LNCaP clone FGC (cell line): ENCODE measurements at regions not wholly inside any gene's neighbourhood (a gene's known extent, or its start where the extent isn't known, plus 50 kb on each side); places are given as distances from the start of the nearest gene placed in this dataset.

Experiments
- DNase-seq: peaks from one replicate; pipeline ENCODE4 v3.0.0-alpha.2; 2011; ENCODE audit warnings: low read depth
- H3K4me3 ChIP-seq: 2 replicates; pipeline ENCODE4 v1.5.1; 2011; ENCODE audit warnings: mild to moderate bottlenecking, low read depth, low read length, control low read depth
- TF ChIP-seq, protein P1 (sequence below): IDR thresholded peaks from 2 replicates; pipeline ENCODE4 v1.5.1; 2012; ENCODE audit warnings: mild to moderate bottlenecking; ENCODE audit not compliant: control insufficient read depth, insufficient read depth; ENCODE audit errors: extremely low read depth

DNA sequence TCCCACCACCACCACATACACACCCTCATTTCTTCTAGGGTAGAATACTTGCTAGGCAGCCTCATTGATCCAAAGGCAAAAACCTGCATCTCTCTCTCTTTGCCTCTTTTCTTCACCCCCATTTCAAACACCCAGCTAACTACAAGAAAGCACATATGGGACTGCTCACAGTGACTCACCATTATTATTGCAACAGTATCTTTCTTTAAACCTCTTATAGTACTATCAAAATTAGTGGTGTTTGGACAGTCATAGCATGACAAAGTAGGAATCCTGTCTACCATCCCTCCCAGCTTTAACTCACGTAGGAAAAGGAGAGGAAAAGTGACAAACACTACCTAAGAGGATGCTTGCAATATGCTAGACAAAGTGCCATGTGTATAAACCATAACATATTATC is 422.5 kb upstream of the CRIM1 start:
- TF ChIP-seq, protein P1, sequence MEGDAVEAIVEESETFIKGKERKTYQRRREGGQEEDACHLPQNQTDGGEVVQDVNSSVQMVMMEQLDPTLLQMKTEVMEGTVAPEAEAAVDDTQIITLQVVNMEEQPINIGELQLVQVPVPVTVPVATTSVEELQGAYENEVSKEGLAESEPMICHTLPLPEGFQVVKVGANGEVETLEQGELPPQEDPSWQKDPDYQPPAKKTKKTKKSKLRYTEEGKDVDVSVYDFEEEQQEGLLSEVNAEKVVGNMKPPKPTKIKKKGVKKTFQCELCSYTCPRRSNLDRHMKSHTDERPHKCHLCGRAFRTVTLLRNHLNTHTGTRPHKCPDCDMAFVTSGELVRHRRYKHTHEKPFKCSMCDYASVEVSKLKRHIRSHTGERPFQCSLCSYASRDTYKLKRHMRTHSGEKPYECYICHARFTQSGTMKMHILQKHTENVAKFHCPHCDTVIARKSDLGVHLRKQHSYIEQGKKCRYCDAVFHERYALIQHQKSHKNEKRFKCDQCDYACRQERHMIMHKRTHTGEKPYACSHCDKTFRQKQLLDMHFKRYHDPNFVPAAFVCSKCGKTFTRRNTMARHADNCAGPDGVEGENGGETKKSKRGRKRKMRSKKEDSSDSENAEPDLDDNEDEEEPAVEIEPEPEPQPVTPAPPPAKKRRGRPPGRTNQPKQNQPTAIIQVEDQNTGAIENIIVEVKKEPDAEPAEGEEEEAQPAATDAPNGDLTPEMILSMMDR: no peak
- no peak for DNase-seq
- no peak overlapping the region for H3K4me3 ChIP-seq

DNA sequence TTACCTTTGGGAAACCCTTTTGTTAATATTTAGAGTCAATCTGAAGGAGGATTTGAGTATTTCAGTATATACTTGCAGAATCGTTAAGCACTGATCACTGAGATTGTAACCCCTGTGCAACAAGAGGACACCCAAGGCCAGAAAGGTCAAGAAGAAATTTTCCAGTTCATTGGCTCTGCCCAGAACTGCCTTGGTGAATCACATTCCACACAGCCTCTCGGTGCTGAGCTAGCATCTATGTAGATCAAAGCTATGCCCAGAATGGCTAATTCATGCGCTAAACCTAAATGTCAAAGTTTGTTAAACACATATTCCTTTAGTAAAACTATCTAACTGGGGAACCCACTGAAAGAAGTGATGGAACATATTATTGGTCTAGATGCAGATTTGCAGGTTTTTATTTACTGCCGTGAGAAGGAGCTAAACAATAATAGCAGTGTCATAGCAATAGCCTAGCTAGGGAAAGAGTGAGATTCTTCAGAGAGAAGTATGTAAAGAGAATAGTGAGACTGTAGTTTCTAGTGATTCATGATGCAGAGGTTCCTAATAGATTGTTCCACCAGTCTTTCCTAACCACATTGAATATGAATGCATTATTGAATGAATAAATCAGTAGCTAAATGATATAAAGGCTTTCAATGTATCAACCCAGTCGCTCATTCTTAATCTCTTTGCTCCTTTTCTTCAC is 423.2 kb upstream of the CRIM1 start:
- TF ChIP-seq, protein P1: no peak
- no peak for DNase-seq
- H3K4me3 ChIP-seq: no peak overlapping the region

DNA sequence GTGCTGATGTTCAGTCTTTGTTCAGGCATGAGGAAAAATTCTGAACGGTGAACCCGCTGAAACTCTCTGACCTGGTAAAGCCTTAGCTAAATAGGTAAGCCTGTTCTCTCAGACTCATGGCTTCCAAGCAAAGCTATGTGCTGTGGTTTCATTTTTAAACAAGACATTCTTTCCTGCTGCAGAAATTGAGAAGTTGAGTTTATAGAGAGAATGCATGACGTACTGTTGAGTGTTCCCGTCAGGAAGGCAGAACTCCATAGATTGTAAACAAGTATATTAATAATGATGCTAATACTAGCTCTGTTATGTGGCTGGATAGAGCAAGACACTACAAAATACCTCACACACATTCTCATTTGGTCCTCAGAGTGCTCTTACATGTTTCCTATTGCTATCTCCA is 424.0 kb upstream of the CRIM1 start:
- TF ChIP-seq, protein P1: no peak
- no peak overlapping the region for H3K4me3 ChIP-seq
- DNase-seq: no peak

DNA sequence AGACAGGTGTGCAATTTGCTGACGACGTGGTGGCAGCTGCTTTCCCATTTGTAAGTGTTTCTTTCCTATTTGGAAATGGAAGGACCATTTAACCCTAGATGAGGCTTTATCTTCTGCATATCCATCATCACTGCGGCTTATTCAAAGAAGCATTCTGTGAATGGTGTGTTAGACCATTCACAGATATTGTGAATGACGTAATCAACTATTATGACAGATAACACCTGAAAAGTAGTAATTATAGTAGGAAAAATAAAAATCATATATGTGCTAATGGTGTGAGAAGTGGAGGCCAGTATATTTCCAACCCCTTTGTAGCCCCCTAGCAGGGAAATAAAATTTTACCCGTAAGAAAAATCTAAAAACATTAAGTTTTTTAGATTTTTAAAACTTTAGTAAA is 424.5 kb upstream of the CRIM1 start:
- TF ChIP-seq, protein P1: no peak

DNA sequence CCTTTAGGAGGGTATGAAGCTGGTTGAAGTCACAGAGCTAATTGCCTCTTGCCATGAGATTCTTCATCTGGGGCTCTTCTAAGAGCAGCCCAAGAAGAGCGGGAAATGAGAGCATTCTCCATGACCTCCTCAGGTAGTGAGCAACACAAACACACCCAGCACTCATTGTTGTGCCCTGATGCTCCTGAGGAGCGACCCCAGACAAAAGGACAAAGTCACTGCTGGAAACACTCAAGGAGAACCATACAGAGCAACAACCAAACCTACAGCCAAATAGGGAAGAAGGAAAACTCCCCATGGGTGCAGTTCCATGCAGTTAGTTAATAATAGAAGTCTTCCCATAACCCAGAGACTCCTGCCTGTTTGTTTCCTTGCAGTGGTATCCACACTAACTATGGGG is 426.0 kb upstream of the CRIM1 start:
- TF ChIP-seq, protein P1: no peak
- H3K4me3 ChIP-seq: no peak overlapping the region
- DNase-seq: no peak

More for the DNA sequence above, 424.5 kb upstream of the CRIM1 start:
- DNase-seq: no peak
- no peak overlapping the region for H3K4me3 ChIP-seq

DNA sequence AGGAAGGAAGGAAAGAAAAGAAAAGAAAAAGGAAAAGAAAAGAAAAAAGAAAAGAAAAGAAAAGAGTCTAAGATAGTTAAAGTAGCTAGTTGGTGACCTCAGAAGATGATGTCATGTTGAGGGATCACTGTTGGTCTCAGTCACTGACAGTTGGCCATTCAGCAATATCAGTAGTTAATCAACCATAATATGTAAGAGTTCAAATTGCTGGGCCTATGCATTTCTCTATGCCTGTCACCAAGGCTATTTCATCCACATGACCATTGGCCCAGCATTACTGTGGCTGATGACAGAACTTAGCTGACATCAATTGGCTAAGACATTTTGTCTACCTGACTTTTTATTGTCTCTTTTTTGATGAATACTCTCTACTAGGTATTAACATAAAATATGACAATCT is 435.5 kb upstream of the CRIM1 start:
- TF ChIP-seq, protein P1: no peak

DNA sequence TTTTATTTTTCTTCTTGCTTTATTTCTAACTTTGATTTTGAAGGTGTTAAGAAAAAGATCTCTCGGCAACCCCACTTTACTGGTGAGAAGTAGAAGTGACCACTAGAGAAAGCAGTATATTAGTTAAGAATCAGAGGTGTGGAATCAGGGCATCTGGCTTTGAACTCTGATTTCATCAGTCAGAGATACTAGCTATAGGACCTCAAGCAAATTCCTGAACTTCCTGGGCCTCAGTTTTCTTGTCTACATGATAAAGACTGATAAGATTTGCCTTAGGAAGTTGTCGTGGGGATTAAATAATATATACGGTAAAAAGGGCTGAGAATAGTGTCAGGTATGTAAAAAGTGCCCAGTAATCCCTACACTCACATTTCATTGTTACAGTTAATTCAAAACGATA is 440.3 kb upstream of the CRIM1 start:
- no peak overlapping the region for H3K4me3 ChIP-seq
- TF ChIP-seq, protein P1: no peak
- DNase-seq: no peak

More for the DNA sequence above, 435.5 kb upstream of the CRIM1 start:
- DNase-seq: no peak
- no peak overlapping the region for H3K4me3 ChIP-seq
